ENCODE measurements at regions not wholly inside any gene's neighbourhood (a gene's known extent, or its start where the extent isn't known, plus 50 kb on each side); places are given as distances from the start of the nearest gene placed in this dataset.
A peak's percentile ranks its signal among the peaks of the same experiment; 100 is the strongest.

- TF ChIP-seq POLR2AphosphoS5 (IDR thresholded peaks at IDR 0.05), result peak; percentile 73
- no peak for TF ChIP-seq CTCF (IDR thresholded peaks at IDR 0.05; ENCODE audit: poor library complexity, severe bottlenecking)
- peak; percentile 15 for TF ChIP-seq EP300 (conservative IDR thresholded peaks at IDR 0.05; ENCODE audit: poor library complexity, severe bottlenecking)
- no peak for TF ChIP-seq RAD21 (conservative IDR thresholded peaks at IDR 0.05)
- TF ChIP-seq EZH2 (IDR thresholded peaks at IDR 0.05; ENCODE audit: borderline replicate concordance, insufficient read depth, low read length, poor library complexity, severe bottlenecking), result no peak
- TF ChIP-seq REST (IDR thresholded peaks at IDR 0.05; ENCODE audit: borderline replicate concordance), result no peak
- TF ChIP-seq TAF1 (IDR thresholded peaks at IDR 0.05; ENCODE audit: low read depth), result no peak
- TF ChIP-seq MXI1 (conservative IDR thresholded peaks at IDR 0.05; ENCODE audit: poor library complexity, severe bottlenecking), result no peak
- TF ChIP-seq SMC3 (conservative IDR thresholded peaks at IDR 0.05; ENCODE audit: poor library complexity), result no peak
Measured at GRCh38 chr20:16922834-16923233, 174.7 kb downstream of the OTOR start.
